CD4-positive, alpha-beta T cell (primary cell): ENCODE measurements at regions not wholly inside any gene's neighbourhood (a gene's known extent, or its start where the extent isn't known, plus 50 kb on each side); places are given as distances from the start of the nearest gene placed in this dataset.

Source experiments
- ATAC-seq: fragments of 200-7000 bp; cut with Tn5 transposase; one replicate; pipeline ENCODE4 v1.10.0; 2022; ENCODE audit warnings: mild to moderate bottlenecking; ENCODE audit not compliant: poor library complexity
- CTCF ChIA-PET: fragments of 350-600 bp; sonication (Branson Sonifier 250); formaldehyde crosslinking; loops from one replicate; lab custom pipeline; 2021; ENCODE audit warnings: antibody characterized with exemption, inconsistent platforms; lab: Charles Lee
- POLR2A ChIA-PET: fragments of 350-600 bp; sonication (Branson Sonifier 250); formaldehyde crosslinking; loops from one replicate; lab custom pipeline; 2021; ENCODE audit warnings: antibody characterized with exemption, inconsistent platforms; lab: Charles Lee
- DNase-seq, 14 experiments: peaks; one replicate each; pipeline ENCODE4 v3.0.0-alpha.2; 2013 to 2020; ENCODE audit warnings: mixed read lengths in 2 of 14
- H3K27ac ChIP-seq, 2 donors: one replicate each; pipeline versions ENCODE4 v1.5.1 to v1.7.0; 2013; ENCODE audit warnings: low read length in 2 of 2, low read depth in 1 of 2, mild to moderate bottlenecking in 1 of 2
- H3K27me3 ChIP-seq, 2 experiments: 1 replicate in 1 of 2; 2 replicates in 1 of 2; pipeline versions ENCODE4 v1.6.1 to v1.7.0; 2013; ENCODE audit warnings: low read length in 2 of 2, control low read depth in 1 of 2, mild to moderate bottlenecking in 1 of 2, moderate library complexity in 1 of 2; ENCODE audit not compliant: insufficient read depth in 2 of 2, control insufficient read depth in 1 of 2
- H3K36me3 ChIP-seq: one replicate; pipeline ENCODE4 v1.6.1; 2013; ENCODE audit warnings: low read length, control low read depth; ENCODE audit not compliant: insufficient read depth
- H3K4me1 ChIP-seq: one replicate; pipeline ENCODE4 v1.6.1; 2013; ENCODE audit warnings: low read length, control low read depth; ENCODE audit not compliant: insufficient read depth
- H3K4me3 ChIP-seq: one replicate; pipeline ENCODE4 v1.5.1; 2013; ENCODE audit warnings: mild to moderate bottlenecking, low read length, moderate library complexity
- H3K9me3 ChIP-seq, 2 experiments: 1 replicate in 1 of 2; 2 replicates in 1 of 2; pipeline versions ENCODE4 v1.6.1 to v1.7.0; 2013; ENCODE audit warnings: low read length in 2 of 2, mild to moderate bottlenecking in 2 of 2, control low read depth in 1 of 2, moderate library complexity in 1 of 2; ENCODE audit not compliant: control insufficient read depth in 1 of 2, insufficient read depth in 1 of 2
- H3K27ac Mint-ChIP-seq: one replicate; pipeline ENCODE4 v1.8.0; 2020; ENCODE audit warnings: mixed read lengths
- H3K27me3 Mint-ChIP-seq: one replicate; pipeline ENCODE4 v1.8.0; 2021; ENCODE audit warnings: mixed read lengths
- H3K36me3 Mint-ChIP-seq: one replicate; pipeline ENCODE4 v1.8.0; 2021; ENCODE audit warnings: low read depth, mixed read lengths
- H3K4me1 Mint-ChIP-seq: one replicate; pipeline ENCODE4 v1.8.0; 2021; ENCODE audit warnings: low read depth, mixed read lengths
- H3K4me3 Mint-ChIP-seq: one replicate; pipeline ENCODE4 v1.8.0; 2020; ENCODE audit warnings: mild to moderate bottlenecking, mixed read lengths
- H3K9me3 Mint-ChIP-seq: one replicate; pipeline ENCODE4 v1.8.0; 2020; ENCODE audit warnings: mixed read lengths
- intact Hi-C, 2 experiments: fragments of 100-400 bp; cut with DNase I in 1 of 2; cut with micrococcal nuclease in 1 of 2; formaldehyde crosslinking; loops; one replicate each; pipeline versions ENCODE4 v1.15.1 to v1.9.0; 2023 to 2025; cut with DNase I, micrococcal nuclease
- TF ChIP-seq, protein P1 (sequence below): fragments of 200-600 bp; IDR thresholded peaks from one replicate; pipeline ENCODE4 v1.8.0; 2022; ENCODE audit warnings: antibody characterized with exemption, mild to moderate bottlenecking

DNA sequence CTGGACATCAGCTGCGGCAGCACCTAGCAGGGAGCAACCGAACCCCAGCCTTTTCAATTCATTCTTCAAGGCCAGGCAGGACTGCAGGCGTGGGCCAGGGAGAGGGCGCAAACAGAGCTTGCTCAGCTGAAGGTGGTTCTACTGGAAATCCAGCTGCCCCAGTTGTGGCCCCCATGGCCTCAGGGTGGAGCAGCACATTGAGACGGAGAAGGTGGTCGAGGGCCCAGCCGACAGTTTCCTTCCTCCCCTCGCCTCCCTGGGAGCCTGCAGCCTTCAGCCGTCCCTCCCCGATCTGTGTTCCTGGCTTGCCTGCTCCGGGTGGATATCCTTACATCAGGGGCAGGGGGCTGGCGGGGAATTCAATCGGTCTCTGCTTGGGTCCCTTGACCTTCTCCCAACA, 217.8 kb downstream of the ANKRD60 start:
- CTCF ChIA-PET, result no interaction called here
- Mint-ChIP-seq H3K4me1 (peaks cover 13% of the 10 kb centered on the region), H3K9me3 (no peaks in the 10 kb centered on the region), H3K27me3 (peaks cover 24% of the 10 kb centered on the region), H3K27ac (no peak overlapping the region), H3K4me3 (no peak overlapping the region), H3K36me3 (no peaks in the 10 kb centered on the region)
- H3K27me3 ChIP-seq, result peaks cover 0 to 3% of the 10 kb centered on the region in 2 experiments
- no peak for DNase-seq
- intact Hi-C loops, result no loop called here
- POLR2A ChIA-PET, result no interaction called here
- no peak overlapping the region for H3K27ac ChIP-seq
- H3K4me1 ChIP-seq, result peaks cover 10% of the 10 kb centered on the region
- no peaks in the 10 kb centered on the region for H3K36me3 ChIP-seq
- H3K4me3 ChIP-seq, result no peak overlapping the region
- no peak for ATAC-seq
- TF ChIP-seq, protein P1, sequence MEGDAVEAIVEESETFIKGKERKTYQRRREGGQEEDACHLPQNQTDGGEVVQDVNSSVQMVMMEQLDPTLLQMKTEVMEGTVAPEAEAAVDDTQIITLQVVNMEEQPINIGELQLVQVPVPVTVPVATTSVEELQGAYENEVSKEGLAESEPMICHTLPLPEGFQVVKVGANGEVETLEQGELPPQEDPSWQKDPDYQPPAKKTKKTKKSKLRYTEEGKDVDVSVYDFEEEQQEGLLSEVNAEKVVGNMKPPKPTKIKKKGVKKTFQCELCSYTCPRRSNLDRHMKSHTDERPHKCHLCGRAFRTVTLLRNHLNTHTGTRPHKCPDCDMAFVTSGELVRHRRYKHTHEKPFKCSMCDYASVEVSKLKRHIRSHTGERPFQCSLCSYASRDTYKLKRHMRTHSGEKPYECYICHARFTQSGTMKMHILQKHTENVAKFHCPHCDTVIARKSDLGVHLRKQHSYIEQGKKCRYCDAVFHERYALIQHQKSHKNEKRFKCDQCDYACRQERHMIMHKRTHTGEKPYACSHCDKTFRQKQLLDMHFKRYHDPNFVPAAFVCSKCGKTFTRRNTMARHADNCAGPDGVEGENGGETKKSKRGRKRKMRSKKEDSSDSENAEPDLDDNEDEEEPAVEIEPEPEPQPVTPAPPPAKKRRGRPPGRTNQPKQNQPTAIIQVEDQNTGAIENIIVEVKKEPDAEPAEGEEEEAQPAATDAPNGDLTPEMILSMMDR, result no peak
- H3K9me3 ChIP-seq, result no peaks in the 10 kb centered on the region

DNA sequence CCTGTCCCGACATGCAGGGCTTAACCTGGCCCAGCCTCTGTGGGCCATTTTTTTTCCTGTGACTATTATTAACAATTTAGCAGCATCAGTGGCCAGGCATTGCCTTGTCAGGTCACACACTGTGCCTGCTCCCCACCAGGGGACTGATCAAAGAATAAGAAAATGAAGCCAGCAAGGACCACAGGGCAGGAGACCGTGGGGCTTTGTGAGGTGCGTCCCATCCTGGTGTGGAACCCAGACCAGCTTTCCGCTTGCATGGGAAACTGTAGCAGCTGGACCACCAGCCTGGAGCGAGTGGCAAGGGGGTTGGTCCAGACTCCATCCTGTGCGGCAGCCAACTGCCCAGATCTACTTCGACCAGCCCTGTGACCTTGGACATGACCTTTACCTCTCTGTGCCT, 218.3 kb downstream of the ANKRD60 start:
- intact Hi-C loops, result no loop called here
- Mint-ChIP-seq H3K27me3 (peaks cover 24% of the 10 kb centered on the region), H3K36me3 (no peaks in the 10 kb centered on the region), H3K4me3 (no peak overlapping the region), H3K9me3 (no peaks in the 10 kb centered on the region), H3K4me1 (peaks cover 11% of the 10 kb centered on the region), H3K27ac (no peak overlapping the region)
- CTCF ChIA-PET, result no interaction called here
- no peak overlapping the region for H3K27ac ChIP-seq
- ATAC-seq, result no peak
- no peak for DNase-seq
- H3K9me3 ChIP-seq, result no peaks in the 10 kb centered on the region
- H3K4me1 ChIP-seq, result peaks cover 10% of the 10 kb centered on the region
- H3K36me3 ChIP-seq, result no peaks in the 10 kb centered on the region
- POLR2A ChIA-PET, result no interaction called here
- TF ChIP-seq, protein P1, result no peak
- H3K4me3 ChIP-seq, result no peak overlapping the region
- peaks cover 0 to 3% of the 10 kb centered on the region in 2 experiments for H3K27me3 ChIP-seq

DNA sequence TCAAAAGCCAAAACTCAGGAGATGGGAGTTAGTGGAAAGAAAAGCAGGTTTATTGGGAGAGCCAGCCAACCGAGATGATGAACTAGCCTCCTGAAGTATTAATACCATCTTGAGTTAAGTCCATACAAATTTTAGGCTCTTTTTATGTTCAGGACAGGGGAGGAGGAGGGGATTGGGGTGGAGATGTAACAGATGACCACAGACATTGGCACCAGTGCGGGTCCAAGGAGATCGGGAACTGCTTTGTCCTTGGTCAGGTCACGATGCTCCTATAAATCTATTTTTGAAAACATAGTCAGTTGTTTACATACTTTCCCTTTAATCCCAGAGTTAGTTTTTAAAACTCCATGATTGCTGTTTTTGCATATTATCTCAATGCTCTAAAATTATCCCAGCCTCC, 219.6 kb downstream of the ANKRD60 start:
- DNase-seq, result no peak
- CTCF ChIA-PET, result no interaction called here
- H3K27ac ChIP-seq, result no peak overlapping the region
- no peak overlapping the region for H3K4me3 Mint-ChIP-seq
- no peak overlapping the region for H3K27ac Mint-ChIP-seq
- no peaks in the 10 kb centered on the region for H3K9me3 Mint-ChIP-seq
- peaks cover 0 to 3% of the 10 kb centered on the region in 2 experiments for H3K27me3 ChIP-seq
- TF ChIP-seq, protein P1, result no peak
- no peak overlapping the region for H3K4me3 ChIP-seq
- no peaks in the 10 kb centered on the region for H3K4me1 ChIP-seq
- H3K4me1 Mint-ChIP-seq, result no peaks in the 10 kb centered on the region
- peaks cover 24% of the 10 kb centered on the region for H3K27me3 Mint-ChIP-seq
- intact Hi-C loops, result no loop called here
- ATAC-seq, result no peak
- H3K36me3 Mint-ChIP-seq, result no peaks in the 10 kb centered on the region
- H3K9me3 ChIP-seq, result no peaks in the 10 kb centered on the region
- no peaks in the 10 kb centered on the region for H3K36me3 ChIP-seq
- POLR2A ChIA-PET, result no interaction called here
